ENCODE measurements at regions not wholly inside any gene's neighbourhood (a gene's known extent, or its start where the extent isn't known, plus 50 kb on each side); places are given as distances from the start of the nearest gene placed in this dataset.

- no peak for TF ChIP-seq MGA (IDR thresholded peaks at IDR 0.05)
- TF ChIP-seq ETS2 (tag; IDR thresholded peaks at IDR 0.05; ENCODE audit: borderline replicate concordance, poor library complexity, severe bottlenecking): no peak
- TF ChIP-seq, protein P1, sequence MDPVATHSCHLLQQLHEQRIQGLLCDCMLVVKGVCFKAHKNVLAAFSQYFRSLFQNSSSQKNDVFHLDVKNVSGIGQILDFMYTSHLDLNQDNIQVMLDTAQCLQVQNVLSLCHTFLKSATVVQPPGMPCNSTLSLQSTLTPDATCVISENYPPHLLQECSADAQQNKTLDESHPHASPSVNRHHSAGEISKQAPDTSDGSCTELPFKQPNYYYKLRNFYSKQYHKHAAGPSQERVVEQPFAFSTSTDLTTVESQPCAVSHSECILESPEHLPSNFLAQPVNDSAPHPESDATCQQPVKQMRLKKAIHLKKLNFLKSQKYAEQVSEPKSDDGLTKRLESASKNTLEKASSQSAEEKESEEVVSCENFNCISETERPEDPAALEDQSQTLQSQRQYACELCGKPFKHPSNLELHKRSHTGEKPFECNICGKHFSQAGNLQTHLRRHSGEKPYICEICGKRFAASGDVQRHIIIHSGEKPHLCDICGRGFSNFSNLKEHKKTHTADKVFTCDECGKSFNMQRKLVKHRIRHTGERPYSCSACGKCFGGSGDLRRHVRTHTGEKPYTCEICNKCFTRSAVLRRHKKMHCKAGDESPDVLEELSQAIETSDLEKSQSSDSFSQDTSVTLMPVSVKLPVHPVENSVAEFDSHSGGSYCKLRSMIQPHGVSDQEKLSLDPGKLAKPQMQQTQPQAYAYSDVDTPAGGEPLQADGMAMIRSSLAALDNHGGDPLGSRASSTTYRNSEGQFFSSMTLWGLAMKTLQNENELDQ (CRISPR knock-in tag; IDR thresholded peaks at IDR 0.05; ENCODE audit: borderline replicate concordance): no peak
- TF ChIP-seq PTTG1 (tag; IDR thresholded peaks at IDR 0.05; ENCODE audit: low read depth): no peak
- no peak for TF ChIP-seq ZNF318 (IDR thresholded peaks at IDR 0.05; ENCODE audit: borderline replicate concordance in 1 of 2, low read depth in 1 of 2)
Measured at GRCh38 chr13:87907202-87907601, 236.0 kb downstream of the SLITRK5 start (continued).

Measured in K562 (cell line).